ENCODE measurements at regions not wholly inside any gene's neighbourhood (a gene's known extent, or its start where the extent isn't known, plus 50 kb on each side); places are given as distances from the start of the nearest gene placed in this dataset.

GRCh38 chr2:120570546-120570945, 165.1 kb upstream of the GLI2 start:
- TF ChIP-seq CTCF (IDR thresholded peaks at IDR 0.05), result no peak
- no peak for TF ChIP-seq EP300 (IDR thresholded peaks at IDR 0.05)
- no peak for TF ChIP-seq POLR2A (IDR thresholded peaks at IDR 0.05)
